NOMO-1 (cell line): ENCODE measurements at regions not wholly inside any gene's neighbourhood (a gene's known extent, or its start where the extent isn't known, plus 50 kb on each side); places are given as distances from the start of the nearest gene placed in this dataset.
"Not testable (repeated sequence)": the region's sequence is repeated elsewhere in the genome, so short reads cannot be mapped to it uniquely, and the experiment has no call there.

Experiments used
- DNase-seq, 2 experiments: peaks; one replicate each; lab custom pipeline; 2025; ENCODE audit not compliant: unreplicated experiment in 2 of 2; lab: John Stamatoyannopoulos, UW

GRCh38 chr1:223039990-223040389, 103.1 kb downstream of the TLR5 start:
- DNase-seq, result no peak

- DNase-seq, result no peak
Observed at GRCh38 chr1:223041481-223041880, 101.6 kb downstream of the TLR5 start.

GRCh38 chr1:223045164-223045957, 97.7 kb downstream of the TLR5 start:
- no peak for DNase-seq

GRCh38 chr1:223046011-223046410, 97.0 kb downstream of the TLR5 start:
- no peak for DNase-seq

GRCh38 chr1:223046463-223046862, 96.6 kb downstream of the TLR5 start:
- not testable (repeated sequence) for DNase-seq

GRCh38 chr1:223048026-223048425, 95.0 kb downstream of the TLR5 start:
- no peak for DNase-seq

- DNase-seq, result no peak
Observed at GRCh38 chr1:223052462-223052861, 90.6 kb downstream of the TLR5 start.

- no peak for DNase-seq
Observed at GRCh38 chr1:223052931-223053330, 90.1 kb downstream of the TLR5 start.

GRCh38 chr1:223056802-223057201, 86.2 kb downstream of the TLR5 start:
- peak in 1 of 2 experiments; percentile 2 for DNase-seq

GRCh38 chr1:223057569-223058093, 85.4 kb downstream of the TLR5 start:
- no peak for DNase-seq
